ENCODE measurements at regions not wholly inside any gene's neighbourhood (a gene's known extent, or its start where the extent isn't known, plus 50 kb on each side); places are given as distances from the start of the nearest gene placed in this dataset.

DNA sequence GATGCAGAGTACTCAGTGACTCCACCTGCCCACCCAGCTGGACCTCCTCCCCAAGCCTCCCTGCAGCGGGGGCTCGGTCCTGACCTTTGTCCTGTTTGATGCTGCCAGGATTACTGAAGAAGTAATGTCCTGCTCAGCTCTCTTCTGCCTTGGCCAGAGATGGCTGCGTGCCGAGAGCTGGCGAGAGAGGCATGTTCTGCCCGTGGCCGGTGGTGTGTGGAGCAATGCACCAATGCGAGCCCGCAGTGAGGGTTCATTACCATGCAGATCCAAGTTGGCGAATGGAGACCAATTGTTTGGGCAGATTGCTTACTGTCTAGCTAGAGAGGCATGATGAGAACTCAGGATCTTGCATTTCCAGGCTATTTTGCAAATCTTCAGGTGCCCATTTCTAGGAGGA is 248.9 kb downstream of the ENGASE start:
- TF ChIP-seq EZH2 (IDR thresholded peaks at IDR 0.05; ENCODE audit: insufficient read depth, poor library complexity, severe bottlenecking), result no peak
- TF ChIP-seq EZH2phosphoT487 (IDR thresholded peaks at IDR 0.05; ENCODE audit: insufficient read depth, low read depth), result no peak

All from GM23248 (cell line).